Skin epidermis (tissue), 12 donors: ENCODE measurements at regions not wholly inside any gene's neighbourhood (a gene's known extent, or its start where the extent isn't known, plus 50 kb on each side); places are given as distances from the start of the nearest gene placed in this dataset.

Experiments
- H3K27ac ChIP-seq, 21 experiments: fragments of 200-600 bp; sonication (generic) in 11 of 21; one replicate each; pipeline ENCODE4 v1.5.0; 2020; ENCODE audit warnings: mild to moderate bottlenecking in 3 of 21, inconsistent platforms in 2 of 21, moderate library complexity in 2 of 21
- H3K4me3 ChIP-seq, 7 experiments: fragments of 200-600 bp; sonication (generic) in 2 of 7; one replicate each; pipeline ENCODE4 v1.5.0; 2020; ENCODE audit warnings: inconsistent platforms in 2 of 7, mild to moderate bottlenecking in 2 of 7, moderate library complexity in 1 of 7

- Histone ChIP-seq H3K4me3 (no peak overlapping the region), H3K27ac (no peak overlapping the region)
Observed at GRCh38 chr18:11284811-11285210, 135.4 kb upstream of the PIEZO2 start.

GRCh38 chr18:11284349-11284748, 135.0 kb upstream of the PIEZO2 start:
- Histone ChIP-seq H3K27ac (no peak overlapping the region), H3K4me3 (no peak overlapping the region)

DNA sequence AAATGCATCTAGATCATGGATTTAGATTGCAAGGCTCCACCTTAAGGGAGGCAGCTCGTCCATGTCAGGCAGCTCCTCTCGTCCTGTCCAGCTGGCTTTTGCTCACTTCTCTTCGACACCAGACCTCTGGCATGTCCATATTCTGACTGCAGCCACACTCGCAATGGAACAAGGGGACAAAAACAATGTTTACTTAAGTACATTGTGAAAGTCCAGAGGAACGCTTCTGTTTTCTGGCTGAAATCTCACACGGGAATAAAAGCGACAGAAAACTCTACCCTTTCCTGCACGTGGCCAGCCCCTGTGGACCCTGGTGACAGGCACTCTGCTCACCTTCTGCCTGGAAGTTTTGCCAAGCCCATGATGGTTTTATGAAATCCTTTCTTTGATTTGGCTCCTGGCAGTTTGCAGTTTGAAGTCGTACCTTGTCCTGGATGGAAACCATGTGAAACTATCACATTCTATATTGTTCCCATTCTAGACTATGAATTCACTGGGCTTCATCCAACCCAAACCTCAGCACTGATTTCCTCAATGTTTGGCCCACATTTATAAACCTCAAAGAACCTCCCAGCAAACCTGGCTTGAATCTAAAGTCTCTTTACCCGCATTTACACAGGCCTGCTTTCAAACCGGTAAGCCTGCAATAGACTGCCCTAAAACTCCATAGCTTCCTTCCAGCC, 134.3 kb upstream of the PIEZO2 start:
- no peak overlapping the region for H3K4me3 ChIP-seq
- no peak overlapping the region for H3K27ac ChIP-seq

DNA sequence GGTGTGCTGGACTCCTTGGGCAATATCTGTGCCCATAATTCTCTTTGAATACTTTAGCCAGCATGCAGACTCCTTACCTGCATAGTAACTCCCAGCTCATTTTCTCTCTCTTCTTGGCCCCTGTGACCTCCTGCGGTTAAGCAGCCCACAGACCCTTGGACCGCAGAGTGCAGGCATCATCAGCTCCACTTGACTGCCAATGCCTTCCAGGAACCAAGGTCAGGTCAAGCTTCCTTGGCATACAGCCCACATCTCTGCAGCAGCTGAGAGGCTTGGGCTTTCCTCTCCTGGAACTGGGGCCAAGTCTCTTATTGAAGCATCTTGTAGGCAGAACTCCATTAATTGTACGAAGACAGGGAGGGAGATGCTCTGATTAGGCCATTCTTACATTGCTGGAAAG, 130.1 kb upstream of the PIEZO2 start:
- H3K4me3 ChIP-seq: no peak overlapping the region
- H3K27ac ChIP-seq: no peak overlapping the region

DNA sequence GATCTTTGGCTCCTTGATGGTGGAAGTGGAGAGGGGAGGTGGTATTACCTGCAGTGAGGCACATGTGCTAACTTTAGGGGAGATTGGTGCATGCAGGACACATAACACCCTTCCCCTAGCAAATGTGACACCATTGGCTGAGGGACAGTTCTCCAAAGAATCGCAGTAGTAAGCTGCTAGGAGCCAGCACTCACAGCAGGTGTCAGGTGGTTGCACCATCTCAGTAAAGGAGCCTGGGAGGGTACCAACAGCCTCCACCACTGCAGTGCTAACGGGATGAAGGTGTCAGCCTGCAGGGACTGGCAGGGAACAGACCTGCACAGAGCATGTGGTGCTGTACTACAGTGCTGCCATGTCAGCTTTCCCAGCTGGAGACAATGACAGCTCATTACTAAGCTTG, 127.3 kb upstream of the PIEZO2 start:
- H3K27ac ChIP-seq: no peak overlapping the region

GRCh38 chr18:11274144-11274794, 124.9 kb upstream of the PIEZO2 start:
- no peak overlapping the region for H3K27ac ChIP-seq
- H3K4me3 ChIP-seq: no peak overlapping the region

More for the DNA sequence above, 127.3 kb upstream of the PIEZO2 start:
- H3K4me3 ChIP-seq: no peak overlapping the region

DNA sequence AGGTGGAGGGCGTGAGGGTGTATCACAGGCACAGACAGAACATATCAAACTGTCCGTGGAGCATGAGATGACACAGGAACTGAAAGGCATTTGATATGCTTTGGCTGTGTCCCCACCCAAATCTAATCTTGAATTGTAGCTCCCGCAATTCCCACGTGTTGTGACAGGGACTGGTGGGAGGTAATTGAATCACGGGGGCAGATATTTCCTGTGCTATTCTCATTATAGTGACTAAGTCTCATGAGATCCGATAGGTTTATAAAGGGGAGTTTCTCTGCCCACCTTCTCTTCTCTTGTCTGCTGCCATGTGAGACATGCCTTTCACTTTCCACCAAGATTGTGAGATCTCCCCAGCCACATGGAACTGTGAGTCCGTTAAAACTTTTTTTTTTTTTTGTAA, 123.1 kb upstream of the PIEZO2 start:
- no peak overlapping the region for H3K4me3 ChIP-seq
- H3K27ac ChIP-seq: no peak overlapping the region

DNA sequence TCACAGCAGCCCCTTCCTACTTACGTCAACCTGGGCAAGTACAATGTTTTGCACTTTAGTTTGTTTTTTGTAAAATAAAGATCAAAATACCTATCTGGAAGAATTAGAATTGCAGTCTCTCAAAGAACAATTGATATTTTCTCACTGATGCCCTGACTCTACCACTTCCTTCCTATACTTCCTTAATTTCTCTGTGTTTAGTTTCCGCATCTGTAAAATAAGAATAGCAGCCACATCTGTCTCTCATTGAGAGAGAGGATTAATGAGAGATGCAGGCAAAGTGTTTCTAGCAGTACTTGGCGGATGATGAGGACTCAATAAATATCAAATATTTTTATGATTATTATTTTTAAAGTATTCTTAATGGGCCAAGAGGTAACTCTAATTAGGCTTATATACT, 122.6 kb upstream of the PIEZO2 start:
- H3K27ac ChIP-seq: no peak overlapping the region
- H3K4me3 ChIP-seq: no peak overlapping the region

DNA sequence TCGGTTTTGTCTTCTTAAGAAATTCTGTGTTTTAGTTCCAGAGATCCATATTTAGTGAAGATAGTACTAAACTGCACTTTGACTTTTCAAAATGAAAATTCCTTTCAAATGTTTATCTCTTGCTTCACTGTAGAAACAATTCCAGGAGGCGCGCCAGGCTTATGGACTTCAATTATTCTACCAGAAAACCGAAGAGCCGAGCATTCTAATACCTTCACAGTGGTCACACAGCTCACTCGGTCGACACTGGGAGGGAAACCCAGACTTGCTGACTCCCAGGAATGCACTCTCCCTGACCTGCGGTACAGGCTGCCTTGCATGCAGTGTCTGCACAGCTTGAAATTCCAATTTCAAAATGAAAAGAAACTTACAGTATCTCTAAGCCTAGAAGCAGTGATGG, 119.9 kb upstream of the PIEZO2 start:
- Histone ChIP-seq H3K4me3 (no peak overlapping the region), H3K27ac (peak overlapping the region in 3 of 21 experiments; percentile 1 to 59 (median 38))

GRCh38 chr18:11268741-11269233, 119.4 kb upstream of the PIEZO2 start:
- peak overlapping the region in 3 of 21 experiments; percentile 1 to 47 (median 38) for H3K27ac ChIP-seq
- H3K4me3 ChIP-seq: no peak overlapping the region

DNA sequence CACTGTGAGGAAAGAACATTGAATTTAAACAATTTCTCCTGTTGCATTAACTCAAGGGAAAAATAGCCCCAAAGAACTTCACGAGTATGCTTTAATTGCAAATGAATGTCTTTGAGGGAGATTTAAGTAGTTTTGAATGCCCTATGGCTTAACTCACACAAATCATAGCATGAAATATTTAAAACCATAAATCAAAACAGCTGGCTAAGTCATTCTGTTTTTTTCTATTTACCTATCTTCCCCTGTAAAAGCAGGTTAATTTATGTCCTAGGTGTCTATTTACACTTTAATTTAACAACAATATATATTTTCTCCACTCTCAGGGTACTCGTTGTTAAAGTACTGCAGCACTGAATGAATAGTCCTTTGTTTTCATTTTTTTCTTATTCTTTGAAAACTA, 118.8 kb upstream of the PIEZO2 start:
- peak overlapping the region in 4 of 21 experiments; percentile 10 to 63 (median 40) for H3K27ac ChIP-seq
- no peak overlapping the region for H3K4me3 ChIP-seq

- peak overlapping the region in 2 of 21 experiments; percentile 52 to 63 for H3K27ac ChIP-seq
- no peak overlapping the region for H3K4me3 ChIP-seq
Observed at GRCh38 chr18:11266781-11267480, 117.6 kb upstream of the PIEZO2 start.

GRCh38 chr18:11261486-11261885, 112.1 kb upstream of the PIEZO2 start:
- Histone ChIP-seq H3K27ac (no peak overlapping the region), H3K4me3 (no peak overlapping the region)

- Histone ChIP-seq H3K4me3 (no peak overlapping the region), H3K27ac (no peak overlapping the region)
Observed at GRCh38 chr18:11260961-11261461, 111.6 kb upstream of the PIEZO2 start.

GRCh38 chr18:11259469-11260150, 110.2 kb upstream of the PIEZO2 start:
- peak overlapping the region in 1 of 21 experiments; percentile 59 for H3K27ac ChIP-seq

GRCh38 chr18:11258039-11258610, 108.8 kb upstream of the PIEZO2 start:
- no peak overlapping the region for H3K4me3 ChIP-seq
- peak overlapping the region in 5 of 21 experiments; percentile 5 to 65 (median 18) for H3K27ac ChIP-seq

More at GRCh38 chr18:11259469-11260150, 110.2 kb upstream of the PIEZO2 start:
- H3K4me3 ChIP-seq: no peak overlapping the region

GRCh38 chr18:11256251-11256650, 106.9 kb upstream of the PIEZO2 start:
- no peak overlapping the region for H3K27ac ChIP-seq

GRCh38 chr18:11251891-11252270, 102.5 kb upstream of the PIEZO2 start:
- Histone ChIP-seq H3K27ac (peak overlapping the region in 2 of 21 experiments; percentile 44 to 58), H3K4me3 (no peak overlapping the region)

More at GRCh38 chr18:11256251-11256650, 106.9 kb upstream of the PIEZO2 start:
- H3K4me3 ChIP-seq: no peak overlapping the region

DNA sequence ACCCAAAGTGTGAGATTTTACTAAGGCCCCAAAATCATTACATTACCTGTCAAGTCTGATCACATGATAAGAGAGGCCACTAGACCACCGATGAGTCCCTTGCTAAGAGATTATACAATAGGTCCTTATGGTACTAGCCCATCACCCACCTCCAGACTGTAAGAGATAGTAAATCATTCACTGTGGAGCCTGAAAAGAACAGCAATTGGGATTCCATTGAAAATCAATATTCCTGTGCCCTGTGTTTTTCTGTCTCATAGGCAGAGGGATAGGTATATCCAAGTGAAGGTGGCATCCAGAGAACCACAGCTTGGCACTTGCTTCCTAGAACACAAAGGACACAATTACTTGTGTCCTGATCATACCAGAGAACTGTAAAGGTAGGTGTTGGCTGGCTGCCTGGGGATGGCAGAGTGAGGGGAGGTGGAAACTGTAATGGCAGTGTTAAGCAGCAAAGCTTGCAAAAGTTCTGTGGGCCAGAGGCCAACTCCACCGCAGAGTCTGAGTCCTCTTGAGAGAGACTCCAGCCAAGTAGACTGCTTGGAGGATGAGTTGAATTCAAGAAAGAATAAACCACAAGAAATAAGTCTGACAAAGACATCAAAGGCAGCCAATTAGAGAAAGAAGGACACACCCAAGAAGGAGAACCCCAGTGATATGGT, 102.0 kb upstream of the PIEZO2 start:
- peak overlapping the region in 1 of 21 experiments; percentile 58 for H3K27ac ChIP-seq

More for the DNA sequence above, 102.0 kb upstream of the PIEZO2 start:
- H3K4me3 ChIP-seq: no peak overlapping the region
